OCI-LY3 (cell line): ENCODE measurements at regions not wholly inside any gene's neighbourhood (a gene's known extent, or its start where the extent isn't known, plus 50 kb on each side); places are given as distances from the start of the nearest gene placed in this dataset.

ENCODE experiments used
- EZH2phosphoT487 ChIP-seq: fragments of 200-600 bp; shearing (Covaris generic); IDR thresholded peaks from 2 replicates; pipeline ENCODE4 v1.6.1; 2018; ENCODE audit warnings: antibody characterized with exemption, mixed run types, low read depth
- TF ChIP-seq, protein P1 (sequence below): fragments of 200-600, 300-600 bp; sonication (generic); IDR thresholded peaks from 2 replicates; pipeline ENCODE4 v1.5.1; 2014; ENCODE audit warnings: antibody characterized with exemption, low read length, low read depth

DNA sequence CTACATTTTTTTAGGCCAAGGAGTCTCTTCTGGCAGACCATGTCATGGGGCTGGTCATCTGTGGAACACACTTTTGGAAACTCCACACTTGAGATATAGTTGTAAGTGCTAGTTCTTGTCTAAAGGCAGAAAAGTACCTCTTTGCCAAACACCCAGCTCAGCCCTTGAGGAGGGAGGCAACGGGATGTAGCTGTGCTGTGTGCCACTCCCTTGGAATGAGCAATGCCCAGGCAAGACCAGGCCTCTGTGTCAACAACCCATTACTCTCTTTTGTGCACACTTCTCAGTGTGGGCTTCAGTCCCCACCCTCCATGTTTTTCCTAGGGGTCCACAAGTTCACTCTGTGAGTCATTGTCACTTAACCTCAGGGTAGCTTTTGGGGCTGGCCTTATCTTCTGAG, 528.3 kb upstream of the CFAP20DC start:
- TF ChIP-seq, protein P1, sequence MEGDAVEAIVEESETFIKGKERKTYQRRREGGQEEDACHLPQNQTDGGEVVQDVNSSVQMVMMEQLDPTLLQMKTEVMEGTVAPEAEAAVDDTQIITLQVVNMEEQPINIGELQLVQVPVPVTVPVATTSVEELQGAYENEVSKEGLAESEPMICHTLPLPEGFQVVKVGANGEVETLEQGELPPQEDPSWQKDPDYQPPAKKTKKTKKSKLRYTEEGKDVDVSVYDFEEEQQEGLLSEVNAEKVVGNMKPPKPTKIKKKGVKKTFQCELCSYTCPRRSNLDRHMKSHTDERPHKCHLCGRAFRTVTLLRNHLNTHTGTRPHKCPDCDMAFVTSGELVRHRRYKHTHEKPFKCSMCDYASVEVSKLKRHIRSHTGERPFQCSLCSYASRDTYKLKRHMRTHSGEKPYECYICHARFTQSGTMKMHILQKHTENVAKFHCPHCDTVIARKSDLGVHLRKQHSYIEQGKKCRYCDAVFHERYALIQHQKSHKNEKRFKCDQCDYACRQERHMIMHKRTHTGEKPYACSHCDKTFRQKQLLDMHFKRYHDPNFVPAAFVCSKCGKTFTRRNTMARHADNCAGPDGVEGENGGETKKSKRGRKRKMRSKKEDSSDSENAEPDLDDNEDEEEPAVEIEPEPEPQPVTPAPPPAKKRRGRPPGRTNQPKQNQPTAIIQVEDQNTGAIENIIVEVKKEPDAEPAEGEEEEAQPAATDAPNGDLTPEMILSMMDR = no peak
- TF ChIP-seq EZH2phosphoT487 = no peak
